ENCODE measurements at regions not wholly inside any gene's neighbourhood (a gene's known extent, or its start where the extent isn't known, plus 50 kb on each side); places are given as distances from the start of the nearest gene placed in this dataset.

DNA sequence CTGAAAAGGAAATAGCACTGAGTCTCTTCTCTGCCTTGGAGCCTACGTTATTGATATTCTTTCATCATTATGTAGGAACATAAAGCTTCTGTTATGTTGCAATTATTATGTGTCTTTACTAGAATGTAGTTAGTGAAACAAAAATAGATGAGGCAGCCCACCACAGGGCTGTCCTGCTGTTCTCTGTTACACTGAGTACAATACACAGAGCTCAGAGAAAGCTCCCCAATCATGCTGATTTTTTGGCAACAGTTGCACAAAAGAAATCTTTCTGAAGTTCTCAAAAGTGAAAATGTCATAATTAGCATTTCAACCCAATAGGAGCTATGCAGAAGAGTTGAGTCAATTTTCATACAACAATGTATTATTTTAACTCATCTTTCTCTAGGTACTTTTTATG is 119.5 kb downstream of the EFNB2 start:
- H2AFZ ChIP-seq (ENCODE audit: low read length), result no peak overlapping the region
- H3K36me3 ChIP-seq (ENCODE audit: insufficient read depth, low read length), result no peaks in the 10 kb centered on the region
- H3F3A ChIP-seq (ENCODE audit: insufficient read depth, low read length), result no peaks in the 10 kb centered on the region
- H3K4me2 ChIP-seq (ENCODE audit: low read length), result no peak overlapping the region
- H3K4me1 ChIP-seq (ENCODE audit: insufficient read depth, low read length, severe bottlenecking), result peaks cover 5% of the 10 kb centered on the region
- no peaks in the 10 kb centered on the region for H3K79me2 ChIP-seq (ENCODE audit: insufficient read depth, low read length)
- no peak overlapping the region for H3K4me3 ChIP-seq (ENCODE audit: low read depth, low read length, poor library complexity, severe bottlenecking)
- H3K9me3 ChIP-seq (ENCODE audit: low read length), result no peaks in the 10 kb centered on the region
- no peaks in the 10 kb centered on the region; the same call in 1 of the 2 replicates for H3K27me3 ChIP-seq (ENCODE audit: insufficient read depth, low read length)
- H3K9me2 ChIP-seq (ENCODE audit: low read depth, low read length), result no peaks in the 10 kb centered on the region
- no peak for TF ChIP-seq EZH2 (IDR thresholded peaks at IDR 0.05; ENCODE audit: borderline replicate concordance, low read length)
- TF ChIP-seq CTCF (IDR thresholded peaks at IDR 0.05; ENCODE audit: low read length), result no peak
- no peak overlapping the region for H3K27ac ChIP-seq (ENCODE audit: low read depth, low read length, poor library complexity, severe bottlenecking)
- H3K9ac ChIP-seq (ENCODE audit: low read length), result no peak overlapping the region
- no peaks in the 10 kb centered on the region for H4K20me1 ChIP-seq (ENCODE audit: insufficient read depth, low read length)

DNA sequence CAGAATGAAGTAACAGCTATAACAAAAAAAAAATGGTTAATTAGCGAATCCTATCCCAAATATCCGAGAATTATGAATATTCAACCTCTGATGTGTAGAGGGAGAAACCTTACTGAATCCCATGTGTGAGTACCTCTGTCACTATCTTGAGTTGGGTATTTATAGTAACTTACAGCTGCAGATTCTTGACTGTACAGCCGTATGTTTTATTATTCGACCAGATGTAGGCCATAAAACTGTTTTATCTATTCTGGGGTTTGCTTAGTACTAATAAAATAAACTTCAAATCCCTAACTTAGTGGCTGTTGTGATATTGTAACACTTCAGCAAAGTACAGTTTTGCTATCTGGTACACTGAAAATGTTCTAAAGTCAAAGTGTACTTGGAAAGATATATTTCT is 120.0 kb downstream of the EFNB2 start:
- TF ChIP-seq EZH2 (IDR thresholded peaks at IDR 0.05; ENCODE audit: borderline replicate concordance, low read length) (no peak), CTCF (IDR thresholded peaks at IDR 0.05; ENCODE audit: low read length) (no peak)
- Histone ChIP-seq H3K4me3 (ENCODE audit: low read depth, low read length, poor library complexity, severe bottlenecking) (no peak overlapping the region), H3F3A (ENCODE audit: insufficient read depth, low read length) (no peaks in the 10 kb centered on the region), H4K20me1 (ENCODE audit: insufficient read depth, low read length) (no peaks in the 10 kb centered on the region), H3K27me3 (ENCODE audit: insufficient read depth, low read length) (no peaks in the 10 kb centered on the region; the same call in 1 of the 2 replicates), H3K9me2 (ENCODE audit: low read depth, low read length) (no peaks in the 10 kb centered on the region), H3K9me3 (ENCODE audit: low read length) (no peaks in the 10 kb centered on the region), H3K4me2 (ENCODE audit: low read length) (no peak overlapping the region), H3K27ac (ENCODE audit: low read depth, low read length, poor library complexity, severe bottlenecking) (no peak overlapping the region), H3K79me2 (ENCODE audit: insufficient read depth, low read length) (no peaks in the 10 kb centered on the region), H3K4me1 (ENCODE audit: insufficient read depth, low read length, severe bottlenecking) (peaks cover 5% of the 10 kb centered on the region), H3K36me3 (ENCODE audit: insufficient read depth, low read length) (no peaks in the 10 kb centered on the region), H2AFZ (ENCODE audit: low read length) (no peak overlapping the region), H3K9ac (ENCODE audit: low read length) (no peak overlapping the region)

DNA sequence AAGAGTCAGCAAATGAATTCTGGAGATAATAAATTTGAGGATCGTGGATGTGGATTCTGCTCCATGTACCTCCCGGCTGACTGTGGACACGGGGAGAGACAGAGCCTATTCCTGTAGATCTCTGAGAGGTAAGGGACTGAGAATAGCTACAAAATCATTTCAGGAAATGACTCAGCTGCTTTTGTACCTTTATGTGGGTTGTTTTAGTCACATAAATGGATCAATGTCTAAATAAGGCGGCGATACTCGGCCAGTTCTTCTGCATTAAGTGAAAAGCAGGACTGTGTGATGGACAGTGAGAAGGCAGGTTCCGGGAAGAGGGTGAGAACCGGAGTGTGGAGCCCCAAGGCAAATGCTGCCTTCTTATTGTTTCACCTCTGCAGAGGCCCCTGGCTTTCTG is 128.1 kb downstream of the EFNB2 start:
- no peak overlapping the region for H2AFZ ChIP-seq (ENCODE audit: low read length)
- H3K27ac ChIP-seq (ENCODE audit: low read depth, low read length, poor library complexity, severe bottlenecking), result no peak overlapping the region
- H3K36me3 ChIP-seq (ENCODE audit: insufficient read depth, low read length), result no peaks in the 10 kb centered on the region
- H3K27me3 ChIP-seq (ENCODE audit: insufficient read depth, low read length), result no peaks in the 10 kb centered on the region; the same call in none of the 2 replicates
- no peak overlapping the region for H3K9ac ChIP-seq (ENCODE audit: low read length)
- no peaks in the 10 kb centered on the region for H3K4me1 ChIP-seq (ENCODE audit: insufficient read depth, low read length, severe bottlenecking)
- H3F3A ChIP-seq (ENCODE audit: insufficient read depth, low read length), result no peaks in the 10 kb centered on the region
- no peaks in the 10 kb centered on the region for H3K79me2 ChIP-seq (ENCODE audit: insufficient read depth, low read length)
- H3K9me2 ChIP-seq (ENCODE audit: low read depth, low read length), result no peaks in the 10 kb centered on the region
- H3K9me3 ChIP-seq (ENCODE audit: low read length), result no peaks in the 10 kb centered on the region
- TF ChIP-seq EZH2 (IDR thresholded peaks at IDR 0.05; ENCODE audit: borderline replicate concordance, low read length), result no peak
- no peak overlapping the region for H3K4me2 ChIP-seq (ENCODE audit: low read length)
- H4K20me1 ChIP-seq (ENCODE audit: insufficient read depth, low read length), result no peaks in the 10 kb centered on the region
- no peak overlapping the region for H3K4me3 ChIP-seq (ENCODE audit: low read depth, low read length, poor library complexity, severe bottlenecking)

DNA sequence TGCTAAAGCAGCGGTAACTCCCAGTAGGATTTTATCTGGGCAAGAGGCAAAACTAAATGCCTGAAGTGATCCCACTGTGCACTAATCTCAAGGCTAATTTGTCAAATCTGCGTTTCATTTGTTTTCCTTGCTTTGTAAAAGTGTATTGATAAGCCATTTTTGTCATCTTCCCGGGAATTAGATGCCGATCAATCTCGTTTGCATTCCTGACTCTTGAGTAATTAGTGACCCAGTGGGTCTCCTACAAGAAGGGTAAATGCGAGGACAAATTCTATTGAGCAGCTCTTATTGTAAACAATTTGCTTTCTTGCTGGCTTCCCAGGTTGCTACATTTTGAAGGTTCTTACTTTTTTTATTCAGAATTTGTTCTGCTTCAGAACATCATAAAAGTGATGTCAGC is 129.7 kb downstream of the EFNB2 start:
- Histone ChIP-seq H3K4me3 (ENCODE audit: low read depth, low read length, poor library complexity, severe bottlenecking) (no peak overlapping the region), H3K4me1 (ENCODE audit: insufficient read depth, low read length, severe bottlenecking) (no peaks in the 10 kb centered on the region), H3K27ac (ENCODE audit: low read depth, low read length, poor library complexity, severe bottlenecking) (no peak overlapping the region), H3K9me2 (ENCODE audit: low read depth, low read length) (no peaks in the 10 kb centered on the region), H3K79me2 (ENCODE audit: insufficient read depth, low read length) (no peaks in the 10 kb centered on the region), H3K27me3 (ENCODE audit: insufficient read depth, low read length) (no peaks in the 10 kb centered on the region; the same call in 1 of the 2 replicates), H3K9me3 (ENCODE audit: low read length) (no peaks in the 10 kb centered on the region), H3K9ac (ENCODE audit: low read length) (no peak overlapping the region), H4K20me1 (ENCODE audit: insufficient read depth, low read length) (no peaks in the 10 kb centered on the region), H2AFZ (ENCODE audit: low read length) (no peak overlapping the region), H3F3A (ENCODE audit: insufficient read depth, low read length) (no peaks in the 10 kb centered on the region), H3K4me2 (ENCODE audit: low read length) (no peak overlapping the region), H3K36me3 (ENCODE audit: insufficient read depth, low read length) (no peaks in the 10 kb centered on the region)
- TF ChIP-seq CTCF (IDR thresholded peaks at IDR 0.05; ENCODE audit: low read length), result no peak
- TF ChIP-seq EZH2 (IDR thresholded peaks at IDR 0.05; ENCODE audit: borderline replicate concordance, low read length), result no peak
